ENCODE measurements at regions not wholly inside any gene's neighbourhood (a gene's known extent, or its start where the extent isn't known, plus 50 kb on each side); places are given as distances from the start of the nearest gene placed in this dataset.

DNA sequence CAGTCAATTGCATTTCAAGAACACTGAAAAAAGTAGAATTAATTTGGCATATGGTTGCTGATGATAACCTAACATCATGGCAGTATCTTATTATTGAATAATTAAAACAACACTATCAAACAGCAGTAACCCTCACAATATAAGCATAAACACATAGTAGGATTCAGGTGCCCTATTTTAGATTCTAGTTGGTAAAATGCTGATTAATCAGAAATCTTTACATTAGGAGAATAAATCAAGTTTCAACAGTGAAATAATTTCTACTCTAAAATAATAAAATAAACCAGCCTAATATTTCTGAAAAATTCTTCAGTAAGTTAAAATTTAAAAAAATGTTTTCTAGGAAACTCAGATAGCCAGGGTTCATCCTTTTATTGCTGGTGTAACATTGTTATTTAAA lies 76.4 kb upstream of the NUDT12 start:
- DNase-seq (ENCODE audit: insufficient read length, low spot score): no peak
- no peak for FAIRE-seq

- DNase-seq (ENCODE audit: insufficient read length, low spot score) (no peak), FAIRE-seq (no peak)
Measured at GRCh38 chr5:103624675-103625074, 62.1 kb upstream of the NUDT12 start.

DNA sequence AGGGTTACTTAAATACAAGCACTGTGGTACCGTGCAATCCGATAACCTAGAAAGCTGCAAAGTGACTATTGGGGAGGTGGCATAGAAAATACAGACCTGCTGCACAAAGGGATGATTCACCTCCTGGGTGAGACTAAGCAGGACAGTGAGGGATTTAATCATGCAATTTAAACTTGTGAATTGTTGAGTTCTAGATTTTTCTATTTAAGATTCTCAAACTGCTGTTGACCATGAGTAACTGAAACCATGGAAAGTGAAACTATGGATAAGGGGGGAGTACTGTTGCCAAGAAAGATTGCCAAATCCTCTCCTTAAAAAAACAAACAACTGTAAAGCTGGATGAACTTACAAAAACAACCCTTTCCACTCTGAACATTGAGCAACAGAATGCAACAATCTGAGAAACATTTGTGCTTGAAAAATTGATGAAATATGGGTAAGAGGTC lies 61.5 kb upstream of the NUDT12 start:
- DNase-seq (ENCODE audit: insufficient read length, low spot score) (no peak), FAIRE-seq (no peak)

DNA sequence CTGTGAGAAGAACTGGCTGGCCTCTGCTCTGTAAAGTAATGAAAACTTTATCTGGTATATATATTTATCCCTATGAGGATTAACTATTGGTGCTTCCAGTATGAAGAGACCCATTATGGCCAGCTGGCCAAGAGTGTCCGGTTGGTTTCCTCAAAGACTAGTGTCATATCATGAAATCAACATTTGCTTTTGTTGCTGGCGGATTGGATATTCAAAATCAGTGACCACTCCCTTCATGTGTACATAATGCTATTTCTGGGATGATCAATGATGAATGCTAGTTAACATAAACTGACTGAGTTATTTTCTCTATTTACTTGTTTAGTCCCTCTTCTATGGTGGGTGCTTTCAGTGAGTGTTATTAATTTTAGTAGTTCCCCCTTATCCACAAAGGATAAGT lies 60.8 kb upstream of the NUDT12 start:
- DNase-seq (ENCODE audit: insufficient read length, low spot score): no peak
- no peak for FAIRE-seq

DNA sequence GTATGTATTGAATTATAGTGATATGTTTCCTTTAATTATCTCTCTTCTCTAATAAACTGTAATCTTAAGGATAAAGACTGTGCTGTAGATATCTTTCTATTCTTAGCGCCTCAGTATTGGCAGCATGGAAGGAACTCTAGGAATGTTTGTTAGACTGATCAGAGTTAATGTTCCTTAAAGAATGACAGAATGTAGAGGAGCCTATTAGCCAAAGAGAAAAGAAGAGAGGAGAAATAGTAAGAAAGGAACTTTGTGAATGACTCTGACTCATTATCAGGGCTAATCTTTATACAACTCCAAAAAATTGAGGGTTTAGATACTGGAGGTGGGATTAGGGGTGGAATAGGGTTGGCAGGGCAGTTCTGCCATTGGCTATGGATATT lies 59.0 kb upstream of the NUDT12 start:
- FAIRE-seq (no peak), DNase-seq (ENCODE audit: insufficient read length, low spot score) (no peak)

GRCh38 chr5:103620851-103621547 lies 58.4 kb upstream of the NUDT12 start:
- FAIRE-seq (no peak), DNase-seq (ENCODE audit: insufficient read length, low spot score) (no peak)

DNA sequence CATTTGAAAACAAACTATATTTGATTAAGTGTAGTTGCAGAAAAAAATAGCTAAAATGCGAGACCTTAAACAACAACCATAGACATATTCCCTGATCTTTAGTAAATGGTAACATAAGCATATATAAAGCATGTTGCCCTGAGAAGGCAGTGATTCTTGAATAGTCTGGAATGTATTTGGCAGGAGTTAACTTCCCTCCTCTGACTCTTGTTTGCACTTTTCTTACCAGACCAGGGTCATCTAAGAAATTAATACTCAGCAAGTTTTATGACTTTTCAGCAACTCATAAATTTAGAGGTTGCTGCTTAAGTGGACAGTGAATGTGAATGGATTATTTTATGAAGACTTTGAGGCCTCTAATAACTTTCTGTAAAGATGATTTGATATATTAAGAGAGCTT lies 55.3 kb upstream of the NUDT12 start:
- no peak for DNase-seq (ENCODE audit: insufficient read length, low spot score)
- FAIRE-seq: no peak

GRCh38 chr5:103617090-103617489 lies 54.5 kb upstream of the NUDT12 start:
- DNase-seq (ENCODE audit: insufficient read length, low spot score) (no peak), FAIRE-seq (no peak)

GRCh38 chr5:103612545-103612944 lies 50.0 kb upstream of the NUDT12 start:
- DNase-seq (ENCODE audit: insufficient read length, low spot score) (no peak), FAIRE-seq (no peak)
